ENCODE measurements at regions not wholly inside any gene's neighbourhood (a gene's known extent, or its start where the extent isn't known, plus 50 kb on each side); places are given as distances from the start of the nearest gene placed in this dataset.
A peak's percentile ranks its signal among the peaks of the same experiment; 100 is the strongest.
"Not testable (repeated sequence)": the region's sequence is repeated elsewhere in the genome, so short reads cannot be mapped to it uniquely, and the experiment has no call there.

DNA sequence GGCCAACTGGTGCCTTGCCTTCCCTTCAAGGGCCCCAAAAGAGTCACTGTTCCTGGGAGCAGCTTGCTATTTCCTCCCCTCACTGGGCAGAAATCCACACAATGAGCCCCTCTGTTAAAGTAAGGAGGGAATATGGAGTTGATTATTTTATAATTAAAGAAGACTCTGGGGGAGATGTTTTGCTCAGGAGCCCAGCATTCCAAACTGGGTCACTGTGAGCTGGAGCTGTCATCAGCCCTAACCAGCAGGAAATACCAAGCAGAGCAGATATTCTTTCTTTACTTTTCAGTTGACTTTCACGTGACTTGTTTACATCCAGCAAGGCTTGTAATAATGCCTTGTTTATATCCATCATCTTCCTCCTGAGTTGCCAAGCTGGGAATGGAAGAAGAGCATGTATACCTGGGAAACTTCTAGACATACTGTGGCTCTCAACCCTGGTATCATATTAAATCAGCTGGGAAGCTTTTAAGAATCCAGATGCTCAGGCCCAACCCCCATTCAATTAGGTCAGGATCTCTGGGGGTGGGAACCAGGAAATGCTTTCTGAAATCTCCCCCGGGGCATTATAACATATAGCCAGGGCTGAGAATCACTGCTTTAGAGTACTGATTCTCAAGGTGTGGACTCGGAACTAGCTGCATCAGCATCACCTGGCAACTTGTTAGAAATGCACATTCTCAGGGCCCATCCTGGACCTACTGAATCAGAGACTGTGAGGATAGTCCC lies 175.6 kb upstream of the MYLIP start:
- DNase-seq (ENCODE audit: low read depth) = no peak

DNA sequence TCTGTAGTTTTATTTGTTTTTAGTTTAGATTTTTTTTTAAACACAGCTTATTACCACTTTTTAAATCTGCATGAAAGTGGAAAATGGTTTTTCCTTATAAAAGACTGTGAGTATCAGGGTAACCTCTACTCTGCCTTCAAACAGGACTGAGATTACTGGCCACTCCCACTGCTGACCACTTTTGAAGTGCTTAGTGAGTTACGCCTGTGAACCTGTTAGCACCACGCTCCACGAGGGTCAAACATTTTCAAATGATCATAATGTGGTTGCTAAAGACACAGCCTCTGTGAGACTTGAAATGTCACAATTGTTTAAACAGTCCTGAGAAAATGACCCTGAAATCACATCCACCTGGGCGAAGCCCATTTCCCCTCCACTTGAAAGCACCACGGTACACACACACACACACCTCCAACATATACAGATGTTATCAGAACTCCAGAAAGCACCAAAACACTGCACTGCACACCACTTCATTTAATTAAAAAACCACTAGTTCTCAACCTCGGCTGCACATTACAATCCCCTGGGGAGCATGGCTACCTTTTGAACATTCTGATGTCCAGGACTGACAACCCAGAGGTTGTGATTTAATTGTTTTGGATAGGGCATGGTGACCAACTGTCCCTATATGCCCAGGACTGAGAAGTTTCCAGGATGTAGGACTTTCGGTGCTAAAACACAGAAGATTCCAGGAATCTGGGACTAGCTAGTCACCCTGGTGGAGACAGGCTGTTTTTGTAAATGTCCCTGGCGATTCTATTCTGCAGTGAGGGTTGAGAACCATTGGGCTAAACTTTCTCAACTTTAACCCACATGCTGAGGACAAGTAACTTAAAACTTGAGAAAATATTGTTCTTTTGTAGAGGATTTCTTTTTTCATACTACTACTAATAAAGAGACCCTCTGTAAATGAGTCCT lies 176.4 kb upstream of the MYLIP start:
- DNase-seq (ENCODE audit: low read depth) = no peak

DNA sequence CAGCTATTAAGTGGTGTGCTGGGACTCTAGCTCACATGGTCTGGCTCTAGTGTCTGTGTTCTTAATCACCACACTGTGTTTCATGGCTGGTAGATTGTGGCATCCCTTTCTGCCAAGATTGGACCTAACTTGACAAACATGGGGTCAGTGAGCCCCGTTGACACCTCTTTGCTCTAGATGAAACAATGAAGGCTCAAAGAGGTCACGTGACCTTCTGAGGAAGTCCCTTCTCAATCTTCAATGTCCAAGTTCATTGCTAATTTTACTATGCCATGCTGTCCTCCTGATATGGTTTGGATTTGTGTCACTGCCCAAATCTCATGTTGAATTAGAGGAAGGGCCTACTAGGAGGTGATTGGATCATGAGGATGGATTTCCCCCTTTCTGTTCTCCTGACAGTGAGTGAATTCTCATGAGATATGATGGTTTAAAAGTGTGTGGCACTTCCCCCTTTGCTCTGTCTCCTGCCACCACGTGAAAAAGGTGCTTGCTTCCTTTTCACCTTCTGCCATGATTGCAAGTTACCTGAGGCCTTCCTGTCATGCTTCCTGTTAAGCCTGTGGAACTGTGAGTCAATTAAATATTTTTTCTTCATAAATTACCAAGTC lies 177.8 kb upstream of the MYLIP start:
- DNase-seq (ENCODE audit: low read depth) = no peak

DNA sequence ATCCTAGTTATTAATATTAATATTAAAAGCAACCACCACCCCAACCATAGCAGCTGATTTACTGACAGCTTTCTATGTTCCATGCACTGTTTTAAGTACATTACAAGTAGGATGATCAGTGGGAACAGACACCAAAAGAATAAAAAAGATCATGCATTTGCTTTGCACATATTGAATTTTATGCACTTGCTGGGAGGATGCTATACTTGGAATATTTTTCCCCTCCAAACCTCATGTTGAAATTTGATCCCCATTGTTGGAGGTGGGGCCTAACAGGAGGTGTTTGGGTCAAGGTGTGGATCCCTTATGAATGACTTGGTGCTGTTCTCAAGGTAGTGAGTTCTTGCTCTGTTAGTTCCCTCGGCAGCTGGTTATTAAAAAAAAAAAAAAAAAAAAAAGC lies 178.9 kb upstream of the MYLIP start:
- DNase-seq (ENCODE audit: low read depth) = no peak

DNA sequence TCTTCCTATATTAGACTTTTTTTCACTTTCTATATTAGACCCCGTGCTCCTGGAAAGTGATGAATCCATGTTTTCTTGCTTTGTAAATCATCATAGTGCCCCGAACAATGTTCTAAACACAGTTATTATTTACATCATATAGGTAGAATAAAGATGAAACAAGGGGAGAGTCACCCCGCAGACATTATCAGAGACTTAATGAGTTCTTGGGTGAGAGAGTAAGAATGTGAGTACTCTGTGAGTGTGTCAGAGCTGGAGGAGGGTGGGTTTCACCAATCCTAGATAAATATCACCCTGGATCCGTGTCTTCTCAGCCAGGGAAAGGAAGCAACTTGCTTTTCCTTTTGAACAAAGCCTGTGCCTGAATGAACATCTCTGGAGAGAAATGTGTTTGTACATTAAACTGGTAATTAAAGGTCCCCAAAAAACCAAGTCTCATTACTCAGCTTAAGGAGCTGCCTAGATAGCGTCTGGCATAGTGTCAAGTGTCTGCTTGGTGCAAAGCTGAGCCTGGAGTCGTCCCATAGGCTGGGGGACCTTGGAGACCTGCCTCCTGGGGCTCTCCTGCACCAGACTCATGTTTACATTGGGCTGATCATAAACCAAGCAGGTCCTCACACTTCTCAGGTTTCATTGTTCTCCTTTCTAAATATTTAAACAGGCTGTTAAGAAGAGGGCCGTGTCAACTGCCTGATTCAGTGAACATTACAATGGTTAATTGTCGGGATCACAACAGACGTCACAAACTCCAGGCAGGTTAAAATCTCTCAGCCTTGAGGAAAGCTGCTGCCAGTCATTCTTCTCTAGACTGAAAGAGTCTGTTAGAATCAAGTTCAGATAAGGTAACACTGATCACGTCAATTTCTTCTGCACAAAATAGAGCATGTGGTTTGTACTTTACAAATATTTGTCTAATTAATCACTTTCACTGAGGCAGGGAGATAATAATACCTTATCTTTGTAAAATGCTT lies 179.7 kb upstream of the MYLIP start:
- no peak for DNase-seq (ENCODE audit: low read depth)

DNA sequence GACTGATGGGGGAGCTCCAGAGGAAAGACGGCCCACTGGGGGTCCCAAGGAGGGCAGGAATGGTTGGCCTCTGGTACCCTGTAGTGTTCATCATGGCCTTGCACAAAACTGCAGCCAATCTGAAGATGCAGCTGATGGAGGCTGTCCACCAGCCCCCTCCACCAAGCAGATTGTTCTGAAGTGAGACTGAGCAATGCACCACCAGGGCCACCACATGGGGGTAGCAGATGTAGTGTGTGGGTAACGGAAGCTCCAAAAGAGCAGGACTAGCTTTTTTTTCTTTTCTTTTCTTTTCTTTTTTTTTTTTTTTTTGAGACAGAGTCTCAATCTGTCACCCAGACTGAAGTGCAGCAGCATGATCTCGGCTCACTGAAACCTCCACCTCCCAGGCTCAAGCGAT lies 181.0 kb upstream of the MYLIP start:
- DNase-seq (ENCODE audit: low read depth) = no peak

DNA sequence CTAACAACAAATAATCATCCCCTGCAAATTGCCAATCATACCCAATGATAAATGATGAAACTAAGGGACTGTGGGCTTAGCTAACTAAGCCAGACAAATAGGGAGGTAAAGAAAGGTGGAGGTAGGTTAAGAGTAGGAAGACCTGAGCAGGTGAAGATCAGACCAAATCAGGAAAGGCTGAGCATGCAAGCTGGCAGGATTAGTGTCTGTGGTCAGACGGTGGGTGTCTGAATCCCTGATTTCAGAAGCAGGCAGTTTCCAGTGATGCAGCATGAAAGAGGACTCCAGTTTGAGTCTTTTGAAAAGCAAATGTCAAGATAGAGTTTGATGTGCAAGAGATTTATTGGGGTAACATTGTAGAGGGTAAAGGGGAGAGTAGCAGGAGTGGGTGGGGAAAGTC lies 181.4 kb upstream of the MYLIP start:
- DNase-seq (ENCODE audit: low read depth) = no peak

DNA sequence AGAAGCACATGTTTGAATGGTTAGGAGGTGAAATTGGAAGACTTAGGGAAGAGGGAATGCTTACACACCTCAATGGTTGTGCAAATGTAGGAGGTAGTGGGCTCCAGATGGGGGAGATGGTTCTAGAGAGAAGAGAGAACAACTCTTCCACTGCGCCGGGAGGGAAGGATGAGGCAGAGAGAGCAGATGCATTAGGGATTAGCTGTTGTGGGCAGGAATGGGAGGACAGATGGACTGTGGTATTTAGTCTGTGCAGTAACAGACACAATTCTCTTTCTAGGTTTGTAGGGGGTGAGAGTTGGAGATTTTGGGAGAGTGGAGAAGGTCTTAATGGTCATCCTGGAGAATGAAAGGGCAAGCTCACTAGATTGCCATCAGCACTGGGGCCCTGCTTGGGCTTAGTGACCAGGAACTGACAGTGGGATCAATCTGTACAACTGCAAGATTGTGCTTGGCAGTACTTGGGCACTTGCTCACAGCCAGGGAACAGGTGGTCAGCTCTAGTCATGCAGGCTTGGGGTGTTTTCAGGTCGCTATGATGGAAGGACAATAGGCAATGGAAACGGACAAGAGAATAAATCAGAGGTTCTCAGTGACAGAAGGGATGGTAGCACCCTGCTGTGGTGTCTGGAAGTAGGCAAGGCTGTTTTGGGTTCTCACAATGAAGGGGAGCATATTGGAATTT lies 182.0 kb upstream of the MYLIP start:
- DNase-seq (ENCODE audit: low read depth) = no peak

DNA sequence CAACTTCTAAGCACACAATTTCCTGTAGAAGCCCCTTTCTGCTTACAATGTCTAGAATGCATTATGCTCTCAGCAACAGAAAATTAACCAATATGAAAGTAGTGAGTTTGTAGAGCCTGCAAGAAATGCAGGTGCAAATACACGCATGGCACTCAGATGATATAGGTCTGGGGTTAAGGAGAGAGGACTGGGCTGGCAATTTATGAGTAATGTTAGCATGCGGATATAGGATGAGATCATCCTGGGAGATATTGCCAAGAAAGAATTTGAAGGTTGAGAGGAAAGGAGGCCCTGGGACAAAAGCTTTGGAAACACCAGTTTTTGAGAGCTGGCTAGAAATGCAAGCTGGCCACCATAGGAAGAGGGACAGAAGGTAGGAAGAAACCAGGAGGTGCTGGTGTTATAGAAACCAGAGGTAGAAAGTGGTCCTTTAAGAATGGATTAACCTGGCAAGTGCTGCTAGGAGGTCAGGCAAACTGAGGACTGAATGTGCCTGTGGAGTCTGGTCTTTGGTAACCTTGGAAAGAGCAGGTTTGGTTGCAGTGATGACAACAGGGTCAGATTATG lies 183.2 kb upstream of the MYLIP start:
- no peak for DNase-seq (ENCODE audit: low read depth)

DNA sequence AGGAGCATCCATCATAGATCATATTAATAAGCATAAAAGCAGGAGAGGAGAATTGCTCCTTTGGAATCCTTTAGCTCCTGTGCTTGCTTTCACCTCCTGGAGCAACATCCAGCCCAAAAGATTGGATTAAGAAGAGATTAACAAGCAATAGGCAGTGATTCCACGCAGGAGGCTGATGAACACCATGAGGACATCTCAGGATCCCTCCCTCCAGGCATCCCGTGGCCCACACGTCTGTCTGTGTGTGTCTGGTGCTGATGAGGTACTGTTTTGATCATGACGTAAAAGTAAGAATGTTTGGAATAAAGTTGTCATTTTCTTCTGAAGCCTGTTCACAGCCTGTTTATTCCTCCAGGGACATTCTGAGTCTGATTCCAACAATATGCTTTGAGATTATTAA lies 185.5 kb upstream of the MYLIP start:
- DNase-seq (ENCODE audit: low read depth) = no peak

DNA sequence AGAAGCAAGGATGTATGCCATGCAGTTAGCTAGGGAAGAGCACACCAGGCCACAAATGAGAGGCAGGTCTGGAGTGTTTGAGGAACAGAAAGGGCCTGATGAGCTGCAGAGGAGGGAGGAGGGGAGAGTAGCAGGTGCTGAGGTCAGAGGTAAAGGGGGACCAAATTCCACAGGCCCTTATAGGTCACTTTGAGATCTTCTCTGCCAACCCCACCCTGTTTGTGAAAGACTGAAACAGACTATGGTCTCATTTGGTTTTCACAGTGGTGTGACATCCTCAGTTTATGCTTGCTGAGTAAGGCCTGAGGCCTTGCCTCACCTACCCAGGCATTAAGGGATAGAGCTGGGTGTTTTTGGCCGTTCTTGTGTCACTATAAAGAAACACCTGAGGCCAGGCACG lies 187.7 kb upstream of the MYLIP start:
- no peak for DNase-seq (ENCODE audit: low read depth)

DNA sequence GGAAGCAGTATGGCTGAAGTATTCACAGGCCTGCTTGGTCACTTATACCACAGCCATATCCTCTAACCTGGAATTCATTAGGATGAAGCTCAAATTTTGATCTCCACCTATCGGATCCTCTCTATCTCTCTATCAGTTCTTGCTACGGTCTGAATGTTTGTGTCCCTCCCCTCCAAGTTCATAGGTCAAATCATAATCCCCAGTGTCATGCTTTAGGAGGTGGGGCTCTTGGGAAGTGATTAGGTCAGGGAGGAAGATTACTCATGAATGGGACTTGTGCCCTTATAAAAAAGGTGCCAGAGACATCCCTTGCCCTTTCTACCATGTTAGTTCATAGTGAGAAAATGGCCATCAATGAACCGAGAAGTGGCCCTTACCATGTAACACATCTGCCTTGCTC lies 190.8 kb upstream of the MYLIP start:
- DNase-seq (ENCODE audit: low read depth) = no peak

DNA sequence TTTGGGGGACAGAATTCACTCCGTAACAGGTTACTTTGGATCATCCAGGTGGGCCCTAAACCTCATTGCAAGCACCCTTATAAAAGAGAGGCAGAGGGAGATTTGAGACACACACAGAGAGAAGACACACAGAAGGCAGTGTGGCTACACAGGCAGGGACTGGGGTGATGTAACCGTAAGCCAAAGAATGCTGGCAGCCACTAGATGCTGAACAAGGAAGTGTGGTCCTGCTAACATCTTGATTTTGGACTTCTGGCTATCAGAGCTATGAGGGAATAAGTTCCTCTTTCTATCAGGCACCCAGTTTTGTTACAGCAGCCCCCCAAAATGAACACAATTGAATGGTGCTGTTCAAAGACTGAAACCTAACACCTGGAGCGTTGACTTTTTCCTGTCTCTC lies 191.3 kb upstream of the MYLIP start:
- DNase-seq (ENCODE audit: low read depth) = no peak

DNA sequence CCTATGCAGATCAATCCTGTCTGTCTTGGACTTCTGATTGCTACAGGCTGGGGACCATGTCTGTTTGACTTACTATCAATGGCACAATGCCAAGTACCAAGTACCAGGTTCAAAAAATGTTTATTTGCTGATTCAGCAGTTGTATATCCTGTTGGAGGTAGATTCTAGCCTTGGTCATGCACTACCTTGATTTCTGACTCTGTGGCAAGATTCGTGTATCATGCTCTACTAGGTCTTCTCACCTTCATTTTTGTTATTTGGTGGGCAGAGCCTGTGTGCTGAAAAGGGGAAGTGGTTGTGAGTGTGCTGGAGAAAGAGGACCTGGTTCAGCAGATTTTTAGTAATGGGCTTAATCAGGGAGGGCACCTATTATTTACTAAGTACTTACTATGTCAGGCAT lies 192.4 kb upstream of the MYLIP start:
- no peak for DNase-seq (ENCODE audit: low read depth)

DNA sequence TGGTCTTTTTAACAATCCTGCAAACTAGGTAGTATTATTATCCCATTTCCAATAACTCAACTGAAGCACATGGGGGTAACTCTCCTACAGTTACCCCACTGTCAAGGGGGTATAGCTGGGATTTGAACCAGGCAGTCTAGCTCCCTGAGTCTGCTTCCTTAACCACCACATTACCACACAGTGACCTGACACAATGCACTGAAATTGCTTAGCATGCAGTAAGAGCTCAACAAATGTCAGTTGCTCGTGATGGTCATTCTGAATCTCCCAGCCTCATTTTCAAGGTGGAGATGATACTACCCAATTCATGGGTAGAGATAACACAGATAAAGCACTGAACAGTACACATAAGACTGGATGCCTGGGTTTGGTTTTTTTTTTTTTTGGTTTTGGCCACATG lies 193.2 kb upstream of the MYLIP start:
- no peak for DNase-seq (ENCODE audit: low read depth)

DNA sequence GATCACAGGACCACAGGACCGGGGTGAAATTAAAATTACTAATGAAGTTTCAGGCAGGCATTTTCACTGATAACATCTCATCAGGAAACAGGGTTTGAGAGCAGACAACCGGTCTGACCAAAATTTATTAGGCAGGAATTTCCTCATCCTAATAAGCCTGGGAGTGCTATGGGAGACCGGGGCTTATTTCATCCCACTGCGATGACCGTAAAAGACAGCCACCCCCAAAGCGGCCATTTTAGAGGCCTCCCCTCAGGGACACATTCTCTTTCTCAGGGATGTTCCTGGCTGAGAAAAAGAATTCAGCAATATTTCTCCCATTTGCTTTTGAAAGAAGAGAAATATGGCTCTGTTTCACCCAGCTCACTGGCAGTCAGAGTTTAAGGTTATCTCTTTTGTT lies 197.2 kb upstream of the MYLIP start:
- DNase-seq (ENCODE audit: low read depth) = not testable (repeated sequence)

DNA sequence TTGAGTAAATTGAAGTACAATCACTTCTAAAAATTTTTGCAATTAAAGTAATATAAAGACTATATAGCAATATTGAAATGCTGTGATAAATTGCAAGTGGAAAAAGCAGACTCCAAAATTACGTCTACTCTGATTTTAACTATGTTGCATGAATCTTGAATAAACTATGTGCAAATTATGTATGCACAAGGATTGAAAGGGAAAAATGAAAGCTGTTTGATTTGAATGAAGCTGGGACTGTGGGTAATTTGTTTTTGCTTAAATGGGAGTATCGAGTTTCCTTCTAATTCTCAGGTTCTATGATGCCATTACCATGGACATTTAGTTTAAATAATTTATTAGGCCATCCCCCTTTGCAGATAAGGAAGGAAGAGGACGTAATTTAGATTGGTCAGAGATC lies 198.7 kb upstream of the MYLIP start:
- no peak for DNase-seq (ENCODE audit: low read depth)

DNA sequence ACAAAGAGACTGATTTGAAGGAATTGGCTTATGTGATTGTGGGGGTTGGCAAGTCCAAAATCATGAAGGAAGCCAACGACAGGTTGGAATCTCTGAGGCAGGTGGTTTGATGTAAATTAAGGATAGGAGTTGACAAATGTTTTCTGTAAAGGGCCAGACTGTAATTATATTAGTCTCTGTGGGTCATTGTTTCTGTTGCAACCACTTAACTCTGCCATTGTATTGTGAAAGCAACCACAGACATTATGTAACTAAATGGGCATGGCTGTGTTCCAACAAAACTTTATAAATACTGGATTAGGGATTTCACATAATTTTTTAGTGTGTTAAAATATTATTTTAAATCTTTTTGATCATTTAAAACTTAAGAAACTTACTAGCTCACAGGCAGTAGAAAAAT lies 199.2 kb upstream of the MYLIP start:
- DNase-seq (ENCODE audit: low read depth) = no peak

DNA sequence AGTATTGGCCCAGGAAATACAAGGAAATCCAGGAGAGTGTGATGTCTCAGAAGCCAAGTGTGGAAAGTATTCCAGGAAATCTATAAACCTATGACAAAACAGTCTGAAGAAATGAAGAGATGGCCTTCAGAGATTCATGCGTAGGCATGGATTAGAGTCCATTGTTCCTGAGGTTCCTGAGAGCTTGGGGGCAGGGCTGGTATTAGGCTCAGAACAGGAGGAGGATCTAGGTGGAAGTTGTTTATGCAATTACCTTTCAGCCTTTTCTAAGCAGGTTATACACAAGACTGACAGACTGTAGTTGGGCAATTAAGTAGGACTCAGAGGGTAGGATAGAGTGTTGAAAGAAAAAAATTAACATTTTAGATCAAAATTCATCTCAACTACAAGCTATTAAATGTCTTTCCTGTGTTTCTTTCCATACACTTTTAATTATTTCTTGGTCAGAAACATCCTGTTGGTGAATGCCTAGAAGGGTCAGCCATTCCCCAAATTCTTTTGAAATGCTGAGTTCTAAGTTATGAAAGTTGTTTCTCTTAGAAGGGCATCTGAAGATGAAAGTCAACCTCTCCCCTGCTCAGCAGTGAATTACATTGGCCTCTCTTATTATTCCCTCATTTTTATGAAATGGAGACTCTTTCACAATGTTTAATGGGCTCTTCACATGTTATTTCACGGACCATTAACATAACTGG lies 201.2 kb upstream of the MYLIP start:
- DNase-seq (ENCODE audit: low read depth) = peak; percentile 44

DNA sequence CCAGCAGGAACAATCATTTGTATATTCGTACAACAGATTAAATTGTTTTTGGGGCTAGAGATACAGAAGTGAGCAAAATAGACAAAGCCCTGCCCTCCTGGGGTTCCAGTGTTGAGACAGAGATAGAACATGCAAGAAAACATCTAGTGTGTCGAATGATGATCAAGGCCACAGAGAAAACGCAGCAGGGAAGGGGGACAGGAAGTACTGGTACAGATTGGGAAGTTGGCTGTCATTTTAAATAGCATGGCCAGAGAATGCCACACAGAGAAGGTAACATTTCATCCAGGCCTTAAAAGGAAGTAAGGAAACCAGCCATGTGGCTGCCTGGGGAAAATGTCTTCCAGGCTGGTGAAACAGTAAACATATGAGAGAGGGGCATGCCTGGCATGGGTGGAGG lies 202.6 kb upstream of the MYLIP start:
- DNase-seq (ENCODE audit: low read depth) = no peak

Measured in GM04503 (cell line).